Brain microvascular endothelial cell (primary cell): ENCODE measurements at regions not wholly inside any gene's neighbourhood (a gene's known extent, or its start where the extent isn't known, plus 50 kb on each side); places are given as distances from the start of the nearest gene placed in this dataset.
"Not testable (repeated sequence)": the region's sequence is repeated elsewhere in the genome, so short reads cannot be mapped to it uniquely, and the experiment has no call there.

Source experiments
- DNase-seq: peaks from one replicate; pipeline ENCODE4 v3.0.0-alpha.2; 2020
- H3K27ac ChIP-seq: fragments of 250-450 bp; sonication (Bioruptor Pico); 2 replicates; pipeline ENCODE4 v1.5.1; 2020; ENCODE audit warnings: mild to moderate bottlenecking, moderate library complexity
- H3K27me3 ChIP-seq: fragments of 250-450 bp; sonication (Bioruptor Pico); replicated peaks from 2 replicates; pipeline ENCODE4 v1.5.1; 2020; ENCODE audit warnings: mild to moderate bottlenecking
- H3K36me3 ChIP-seq: fragments of 250-450 bp; sonication (Bioruptor Pico); replicated peaks from 2 replicates; pipeline ENCODE4 v1.5.1; 2020; ENCODE audit warnings: mild to moderate bottlenecking
- H3K4me3 ChIP-seq: 2 replicates; pipeline ENCODE4 v1.5.1; 2011; ENCODE audit warnings: low read depth, mild to moderate bottlenecking, control low read depth, low read length, moderate library complexity
- in situ Hi-C: cut with HindIII; loops from 2 replicates; pipeline ENCODE4 v1.10.0; 2017; ENCODE audit warnings: low sequenced_read_pairs, low pct_ligation_motif_present
- TF ChIP-seq, protein P1 (sequence below): IDR thresholded peaks from 2 replicates; pipeline ENCODE4 v1.5.1; 2011; ENCODE audit warnings: low read depth, mild to moderate bottlenecking, moderate library complexity, low read length, control low read depth, inconsistent platforms; ENCODE audit errors: missing control alignments

GRCh38 chr1:215425138-215425537, 142.0 kb upstream of the KCTD3 start:
- Histone ChIP-seq H3K27ac (no peak overlapping the region), H3K27me3 (no peaks in the 10 kb centered on the region), H3K36me3 (no peaks in the 10 kb centered on the region), H3K4me3 (no peak overlapping the region)
- TF ChIP-seq, protein P1, sequence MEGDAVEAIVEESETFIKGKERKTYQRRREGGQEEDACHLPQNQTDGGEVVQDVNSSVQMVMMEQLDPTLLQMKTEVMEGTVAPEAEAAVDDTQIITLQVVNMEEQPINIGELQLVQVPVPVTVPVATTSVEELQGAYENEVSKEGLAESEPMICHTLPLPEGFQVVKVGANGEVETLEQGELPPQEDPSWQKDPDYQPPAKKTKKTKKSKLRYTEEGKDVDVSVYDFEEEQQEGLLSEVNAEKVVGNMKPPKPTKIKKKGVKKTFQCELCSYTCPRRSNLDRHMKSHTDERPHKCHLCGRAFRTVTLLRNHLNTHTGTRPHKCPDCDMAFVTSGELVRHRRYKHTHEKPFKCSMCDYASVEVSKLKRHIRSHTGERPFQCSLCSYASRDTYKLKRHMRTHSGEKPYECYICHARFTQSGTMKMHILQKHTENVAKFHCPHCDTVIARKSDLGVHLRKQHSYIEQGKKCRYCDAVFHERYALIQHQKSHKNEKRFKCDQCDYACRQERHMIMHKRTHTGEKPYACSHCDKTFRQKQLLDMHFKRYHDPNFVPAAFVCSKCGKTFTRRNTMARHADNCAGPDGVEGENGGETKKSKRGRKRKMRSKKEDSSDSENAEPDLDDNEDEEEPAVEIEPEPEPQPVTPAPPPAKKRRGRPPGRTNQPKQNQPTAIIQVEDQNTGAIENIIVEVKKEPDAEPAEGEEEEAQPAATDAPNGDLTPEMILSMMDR = no peak
- in situ Hi-C loops = no loop called here
- no peak for DNase-seq

GRCh38 chr1:215426101-215426500, 141.0 kb upstream of the KCTD3 start:
- H3K27me3 ChIP-seq = no peaks in the 10 kb centered on the region
- no peak for DNase-seq
- H3K27ac ChIP-seq = no peak overlapping the region
- no peaks in the 10 kb centered on the region for H3K36me3 ChIP-seq
- TF ChIP-seq, protein P1 = no peak
- in situ Hi-C loops = no loop called here
- no peak overlapping the region for H3K4me3 ChIP-seq

DNA sequence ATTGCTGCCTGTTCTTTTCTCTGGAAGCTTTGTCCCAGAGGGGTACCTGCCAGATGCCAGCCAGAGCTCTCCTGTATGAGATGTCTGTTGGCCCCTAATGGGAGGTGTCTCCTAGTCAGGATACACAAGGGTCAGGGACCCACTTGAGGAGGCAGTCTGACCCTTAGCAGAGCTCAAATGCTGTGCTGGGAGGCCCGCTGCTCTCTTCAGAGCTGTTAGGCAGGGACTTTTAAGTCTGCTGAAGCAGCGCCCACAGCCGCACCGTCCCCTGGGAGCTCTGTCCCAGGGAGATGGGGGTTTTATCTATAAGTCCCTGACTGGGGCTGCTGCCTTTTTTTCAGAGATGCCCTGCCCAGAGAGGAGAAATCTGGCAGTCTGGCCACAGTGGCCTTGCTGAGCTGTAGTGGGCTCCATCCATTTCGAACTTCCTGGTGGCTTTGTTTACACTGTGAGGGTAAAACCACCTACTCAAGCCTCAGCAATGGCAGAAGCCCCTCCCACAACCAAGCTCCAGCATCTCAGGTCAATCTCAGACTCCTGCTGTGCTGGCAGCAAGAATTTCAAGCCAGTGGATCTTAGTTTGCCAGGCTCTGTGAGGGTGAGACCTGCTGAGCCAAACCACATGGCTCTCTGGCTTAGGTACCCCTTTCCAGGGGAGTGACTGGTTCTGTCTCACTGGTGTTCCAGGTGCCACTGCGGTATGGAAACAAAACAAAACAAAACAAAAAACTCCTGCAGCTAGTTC, 134.4 kb upstream of the KCTD3 start:
- H3K27me3 ChIP-seq, DNase-seq, H3K36me3 ChIP-seq, in situ Hi-C loops, H3K27ac ChIP-seq, H3K4me3 ChIP-seq: not testable (repeated sequence)

DNA sequence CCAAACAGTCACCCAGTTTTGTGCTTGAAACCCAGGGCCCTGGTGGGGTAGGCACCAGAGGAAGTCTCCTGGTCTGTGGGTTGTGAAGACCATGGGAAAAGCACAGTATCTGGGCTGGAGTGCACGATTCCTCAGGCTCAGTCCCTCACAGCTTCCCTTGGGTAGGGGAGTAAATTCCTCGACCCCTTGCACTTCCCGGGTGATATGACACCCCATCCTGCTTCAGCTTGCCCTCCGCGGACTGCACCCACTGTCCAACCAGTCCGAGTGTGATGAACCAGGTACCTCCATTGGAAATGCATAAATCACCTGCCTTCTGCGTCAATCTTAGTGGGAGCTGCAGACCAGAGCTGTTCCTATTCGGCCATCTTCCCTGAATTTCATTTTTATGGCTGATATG, 133.9 kb upstream of the KCTD3 start:
- Histone ChIP-seq H3K27me3 (no peaks in the 10 kb centered on the region), H3K4me3 (no peak overlapping the region), H3K36me3 (no peaks in the 10 kb centered on the region), H3K27ac (no peak overlapping the region)
- TF ChIP-seq, protein P1 = no peak
- in situ Hi-C loops = no loop called here
- DNase-seq = no peak

DNA sequence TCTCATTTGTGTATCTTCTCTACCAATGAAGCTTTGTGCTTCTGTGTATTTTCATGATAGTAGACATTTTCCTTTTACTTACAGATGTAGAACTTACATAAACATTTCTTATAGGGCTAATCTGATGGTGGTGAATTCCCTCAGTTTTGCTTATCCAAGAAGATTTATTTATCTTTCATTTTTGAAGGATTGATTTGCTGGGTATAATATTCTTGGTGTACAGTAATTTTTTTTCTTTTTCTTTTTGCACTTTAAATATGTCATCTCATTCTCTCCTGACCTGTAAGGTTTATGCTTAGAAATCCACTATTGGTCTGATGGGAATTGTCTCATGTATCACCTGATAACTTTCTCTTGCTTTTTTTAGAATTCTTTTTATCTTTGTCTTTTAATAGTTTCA, 127.6 kb upstream of the KCTD3 start:
- H3K27ac ChIP-seq = no peak overlapping the region
- in situ Hi-C loops = no loop called here
- TF ChIP-seq, protein P1 = no peak

GRCh38 chr1:215444715-215445414, 122.2 kb upstream of the KCTD3 start:
- DNase-seq = no peak
- Histone ChIP-seq H3K36me3 (no peaks in the 10 kb centered on the region), H3K27ac (no peak overlapping the region), H3K27me3 (no peaks in the 10 kb centered on the region), H3K4me3 (no peak overlapping the region)
- in situ Hi-C loops = no loop called here
- TF ChIP-seq, protein P1 = no peak

More for the DNA sequence above, 127.6 kb upstream of the KCTD3 start:
- Histone ChIP-seq H3K36me3 (no peaks in the 10 kb centered on the region), H3K4me3 (no peak overlapping the region), H3K27me3 (no peaks in the 10 kb centered on the region)
- DNase-seq = no peak

DNA sequence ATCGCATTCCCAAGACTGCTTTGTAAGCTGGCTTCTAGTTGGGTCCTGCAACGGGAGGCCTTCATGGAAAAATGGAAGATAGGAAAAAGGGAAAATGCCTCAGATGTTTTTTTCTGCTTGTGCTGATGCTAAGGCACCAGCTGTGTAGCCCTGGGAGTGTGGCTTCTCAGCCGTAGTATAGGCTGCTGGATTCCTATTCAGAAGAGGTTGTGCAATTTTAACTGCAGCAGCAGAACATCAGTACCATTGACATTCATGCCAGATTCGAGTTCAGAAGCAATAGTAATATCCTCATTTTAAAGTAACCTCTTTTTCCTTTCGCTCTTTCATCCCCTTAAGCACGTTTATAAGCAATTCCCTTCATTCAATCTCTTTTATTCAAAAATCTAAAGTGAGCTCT, 119.1 kb upstream of the KCTD3 start:
- DNase-seq, in situ Hi-C loops, H3K27ac ChIP-seq, H3K27me3 ChIP-seq, H3K36me3 ChIP-seq, H3K4me3 ChIP-seq: not testable (repeated sequence)

DNA sequence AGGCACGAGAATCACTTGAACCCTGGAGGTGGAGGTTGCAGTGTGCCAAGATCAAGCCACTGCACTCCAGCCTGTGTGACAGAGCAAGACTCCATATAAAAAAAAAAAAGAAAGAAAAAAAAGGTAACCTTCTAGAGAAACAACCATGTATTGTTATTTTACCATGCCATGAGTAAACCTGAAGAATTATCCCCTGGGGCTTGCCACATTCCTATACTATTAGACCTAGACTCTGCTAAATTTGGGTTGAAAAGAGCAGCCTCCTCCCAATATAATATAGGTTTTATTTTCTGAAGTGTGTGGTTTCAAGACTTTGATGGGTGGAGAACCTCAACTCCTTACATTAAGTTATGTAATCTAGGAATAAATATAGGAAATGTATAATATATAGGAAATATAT, 118.0 kb upstream of the KCTD3 start:
- DNase-seq, H3K36me3 ChIP-seq, H3K27me3 ChIP-seq, H3K4me3 ChIP-seq, H3K27ac ChIP-seq, in situ Hi-C loops: not testable (repeated sequence)
